H9 (cell line): ENCODE measurements at regions not wholly inside any gene's neighbourhood (a gene's known extent, or its start where the extent isn't known, plus 50 kb on each side); places are given as distances from the start of the nearest gene placed in this dataset.
"Not testable (repeated sequence)": the region's sequence is repeated elsewhere in the genome, so short reads cannot be mapped to it uniquely, and the experiment has no call there.

Experiments used
- DNase-seq: peaks from one replicate; pipeline ENCODE4 v3.0.0-alpha.2; 2017
- H2AFZ ChIP-seq: one replicate; pipeline ENCODE4 v1.6.1; 2013; ENCODE audit warnings: mild to moderate bottlenecking, low read length, control low read depth, moderate library complexity
- H2AK5ac ChIP-seq: 2 replicates; pipeline ENCODE4 v1.6.1; 2013; ENCODE audit warnings: low read length, control low read depth, mixed read lengths; ENCODE audit not compliant: insufficient read length
- H2BK120ac ChIP-seq: one replicate; pipeline ENCODE4 v1.6.1; 2013; ENCODE audit warnings: low read depth, mild to moderate bottlenecking, low read length, control low read depth, inconsistent platforms; ENCODE audit not compliant: poor library complexity, severe bottlenecking
- H2BK12ac ChIP-seq: 2 replicates; pipeline ENCODE4 v1.6.1; 2013; ENCODE audit warnings: low read length, control low read depth, mixed read lengths, low read depth; ENCODE audit not compliant: insufficient read length
- H2BK15ac ChIP-seq: 2 replicates; pipeline ENCODE4 v1.6.1; 2013; ENCODE audit warnings: low read depth, low read length, control low read depth
- H2BK20ac ChIP-seq: one replicate; pipeline ENCODE4 v1.6.1; 2013; ENCODE audit warnings: low read depth, mild to moderate bottlenecking, low read length, control low read depth, inconsistent platforms; ENCODE audit not compliant: poor library complexity, severe bottlenecking
- H2BK5ac ChIP-seq: 2 replicates; pipeline ENCODE4 v1.6.1; 2013; ENCODE audit warnings: low read length, control low read depth, mixed read lengths; ENCODE audit not compliant: insufficient read length
- H3K14ac ChIP-seq: 2 replicates; pipeline ENCODE4 v1.6.1; 2013; ENCODE audit warnings: low read length, control low read depth; ENCODE audit not compliant: insufficient read depth
- H3K18ac ChIP-seq: 2 replicates; pipeline ENCODE4 v1.6.1; 2013; ENCODE audit warnings: low read depth, mild to moderate bottlenecking, mixed read lengths, low read length, control low read depth; ENCODE audit not compliant: insufficient read length
- H3K23ac ChIP-seq: 2 replicates; pipeline ENCODE4 v1.6.1; 2013; ENCODE audit warnings: low read length, control low read depth, mixed read lengths, low read depth; ENCODE audit not compliant: insufficient read length
- H3K23me2 ChIP-seq: 2 replicates; pipeline ENCODE4 v1.6.1; 2013; ENCODE audit warnings: low read depth, mild to moderate bottlenecking, mixed read lengths, low read length, control low read depth; ENCODE audit not compliant: insufficient read length, poor library complexity, severe bottlenecking
- H3K27ac ChIP-seq: 2 replicates; pipeline ENCODE4 v1.5.1; 2013; ENCODE audit warnings: low read length, control low read depth, mixed read lengths, low read depth; ENCODE audit not compliant: insufficient read length
- H3K27me3 ChIP-seq: 2 replicates; pipeline ENCODE4 v1.6.1; 2013; ENCODE audit warnings: low read length, control low read depth, inconsistent platforms; ENCODE audit not compliant: insufficient read depth
- H3K4ac ChIP-seq: 2 replicates; pipeline ENCODE4 v1.6.1; 2013; ENCODE audit warnings: low read depth, mild to moderate bottlenecking, control low read depth, inconsistent platforms, low read length, moderate library complexity
- H3K4me1 ChIP-seq: 2 replicates; pipeline ENCODE4 v1.6.1; 2013; ENCODE audit warnings: low read length, control low read depth, inconsistent platforms; ENCODE audit not compliant: insufficient read depth
- H3K4me2 ChIP-seq: 2 replicates; pipeline ENCODE4 v1.6.1; 2013; ENCODE audit warnings: low read length, control low read depth, mixed read lengths; ENCODE audit not compliant: insufficient read length, insufficient read depth
- H3K56ac ChIP-seq: 2 replicates; pipeline ENCODE4 v1.6.1; 2013; ENCODE audit warnings: low read depth, mild to moderate bottlenecking, mixed read lengths, low read length, control low read depth; ENCODE audit not compliant: insufficient read length
- H3K79me1 ChIP-seq: 2 replicates; pipeline ENCODE4 v1.6.1; 2013; ENCODE audit warnings: low read depth, mild to moderate bottlenecking, moderate library complexity, low read length, control low read depth, inconsistent platforms; ENCODE audit not compliant: insufficient read depth, poor library complexity, severe bottlenecking
- H3K79me2 ChIP-seq: 2 replicates; pipeline ENCODE4 v1.6.1; 2013; ENCODE audit warnings: low read length, control low read depth, inconsistent platforms; ENCODE audit not compliant: insufficient read depth
- H3K9ac ChIP-seq: 2 replicates; pipeline ENCODE4 v1.6.1; 2013; ENCODE audit warnings: low read length, control low read depth, mixed read lengths; ENCODE audit not compliant: insufficient read length; ENCODE audit errors: extremely low read depth
- H3K9me3 ChIP-seq: one replicate; pipeline ENCODE4 v1.6.1; 2013; ENCODE audit warnings: low read depth, low read length, inconsistent platforms; ENCODE audit not compliant: control insufficient read depth
- H3T11ph ChIP-seq: one replicate; pipeline ENCODE4 v1.6.1; 2013; ENCODE audit warnings: mild to moderate bottlenecking, low read length, control low read depth, inconsistent platforms
- H4K20me1 ChIP-seq: one replicate; pipeline ENCODE4 v1.6.1; 2013; ENCODE audit not compliant: control insufficient read depth, insufficient read length, insufficient read depth
- H4K5ac ChIP-seq: 2 replicates; pipeline ENCODE4 v1.6.1; 2013; ENCODE audit warnings: low read depth, mild to moderate bottlenecking, mixed read lengths, low read length, control low read depth; ENCODE audit not compliant: insufficient read length
- H4K8ac ChIP-seq: replicated peaks from 2 replicates; pipeline ENCODE4 v1.6.1; 2013; ENCODE audit warnings: low read length, control low read depth, mixed read lengths, low read depth; ENCODE audit not compliant: insufficient read length
- H4K91ac ChIP-seq: 2 replicates; pipeline ENCODE4 v1.6.1; 2013; ENCODE audit warnings: low read depth, mild to moderate bottlenecking, moderate library complexity, mixed read lengths, low read length, control low read depth; ENCODE audit not compliant: insufficient read length
- H3K27ac Mint-ChIP-seq, 3 experiments: 2 replicates in 2 of 3; 3 replicates in 1 of 3; pipeline ENCODE4 v1.8.0; 2020 to 2021; ENCODE audit warnings: mixed read lengths in 3 of 3, mild to moderate bottlenecking in 1 of 3, moderate library complexity in 1 of 3
- H3K27me3 Mint-ChIP-seq: 2 replicates; pipeline ENCODE4 v1.8.0; 2021; ENCODE audit warnings: low read depth, mild to moderate bottlenecking, moderate library complexity, mixed read lengths
- H3K36me3 Mint-ChIP-seq, 3 experiments: 2 replicates in 2 of 3; 3 replicates in 1 of 3; pipeline ENCODE4 v1.8.0; 2020 to 2021; ENCODE audit warnings: low read depth in 3 of 3, mixed read lengths in 3 of 3; ENCODE audit not compliant: insufficient read depth in 1 of 3
- H3K4me1 Mint-ChIP-seq, 2 experiments: 2 replicates each; pipeline ENCODE4 v1.8.0; 2020; ENCODE audit warnings: mixed read lengths in 2 of 2
- H3K4me3 Mint-ChIP-seq, 2 experiments: 2 replicates in 1 of 2; 3 replicates in 1 of 2; pipeline ENCODE4 v1.8.0; 2020 to 2021; ENCODE audit warnings: mild to moderate bottlenecking in 2 of 2, mixed read lengths in 2 of 2, moderate library complexity in 1 of 2
- H3K9me3 Mint-ChIP-seq, 2 experiments: 2 replicates in 1 of 2; 3 replicates in 1 of 2; pipeline ENCODE4 v1.8.0; 2020; ENCODE audit warnings: mild to moderate bottlenecking in 2 of 2, mixed read lengths in 2 of 2, moderate library complexity in 1 of 2
- WGBS: extraction: QIAGEN DNeasy Blood & Tissue Kit; methylation state at CpG from one replicate; pipeline ENCODE4 v1.1.7; 2013; ENCODE audit warnings: missing lambda C conversion rate, low lambda C conversion rate, mixed read lengths; ENCODE audit not compliant: insufficient read length; ENCODE audit errors: extremely low coverage; 5-methylcytosine and 5-hydroxymethylcytosine counted together
- TF ChIP-seq, protein P1 (sequence below): fragments of 200-600 bp; sonication (generic); conservative IDR thresholded peaks from 3 replicates; pipeline ENCODE4 v1.8.0; 2021; ENCODE audit warnings: antibody characterized with exemption, mild to moderate bottlenecking

- no peak overlapping the region for H4K91ac ChIP-seq
- H4K5ac ChIP-seq, result no peak overlapping the region
- H3K4me1 Mint-ChIP-seq, result no peaks in the 10 kb centered on the region
- no peaks in the 10 kb centered on the region for H3K79me2 ChIP-seq
- no peak overlapping the region for H3K23ac ChIP-seq
- no peak overlapping the region for H3K4ac ChIP-seq
- H3K4me1 ChIP-seq, result no peaks in the 10 kb centered on the region
- H3K27ac Mint-ChIP-seq, result no peak overlapping the region
- H3K4me2 ChIP-seq, result no peak overlapping the region
- no peak overlapping the region for H2BK12ac ChIP-seq
- no peak overlapping the region for H2AFZ ChIP-seq
- peaks cover 0 to 6% (median 0%) of the 10 kb centered on the region in 3 experiments; a peak in 2 of 7 replicates for H3K36me3 Mint-ChIP-seq
- H2AK5ac ChIP-seq, result no peak overlapping the region
- no peak overlapping the region for H3K14ac ChIP-seq
- no peaks in the 10 kb centered on the region for H3K23me2 ChIP-seq
- no peaks in the 10 kb centered on the region for H3K27me3 Mint-ChIP-seq
- H3K27me3 ChIP-seq, result no peaks in the 10 kb centered on the region
- TF ChIP-seq, protein P1, sequence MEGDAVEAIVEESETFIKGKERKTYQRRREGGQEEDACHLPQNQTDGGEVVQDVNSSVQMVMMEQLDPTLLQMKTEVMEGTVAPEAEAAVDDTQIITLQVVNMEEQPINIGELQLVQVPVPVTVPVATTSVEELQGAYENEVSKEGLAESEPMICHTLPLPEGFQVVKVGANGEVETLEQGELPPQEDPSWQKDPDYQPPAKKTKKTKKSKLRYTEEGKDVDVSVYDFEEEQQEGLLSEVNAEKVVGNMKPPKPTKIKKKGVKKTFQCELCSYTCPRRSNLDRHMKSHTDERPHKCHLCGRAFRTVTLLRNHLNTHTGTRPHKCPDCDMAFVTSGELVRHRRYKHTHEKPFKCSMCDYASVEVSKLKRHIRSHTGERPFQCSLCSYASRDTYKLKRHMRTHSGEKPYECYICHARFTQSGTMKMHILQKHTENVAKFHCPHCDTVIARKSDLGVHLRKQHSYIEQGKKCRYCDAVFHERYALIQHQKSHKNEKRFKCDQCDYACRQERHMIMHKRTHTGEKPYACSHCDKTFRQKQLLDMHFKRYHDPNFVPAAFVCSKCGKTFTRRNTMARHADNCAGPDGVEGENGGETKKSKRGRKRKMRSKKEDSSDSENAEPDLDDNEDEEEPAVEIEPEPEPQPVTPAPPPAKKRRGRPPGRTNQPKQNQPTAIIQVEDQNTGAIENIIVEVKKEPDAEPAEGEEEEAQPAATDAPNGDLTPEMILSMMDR, result no peak
- no CpG with 5 or more reads among the region's 2 CpGs for WGBS
- H3K9me3 ChIP-seq, result no peaks in the 10 kb centered on the region
- H3K79me1 ChIP-seq, result no peaks in the 10 kb centered on the region
- no peak for DNase-seq
- no peak overlapping the region for H3K56ac ChIP-seq
- no peak overlapping the region for H3K9ac ChIP-seq
- H2BK5ac ChIP-seq, result no peak overlapping the region
- H3T11ph ChIP-seq, result no peak overlapping the region
- H3K18ac ChIP-seq, result no peak overlapping the region
- H4K20me1 ChIP-seq, result no peaks in the 10 kb centered on the region
- no peak overlapping the region for H4K8ac ChIP-seq
- peaks cover 2 to 8% of the 10 kb centered on the region in 2 experiments; a peak in 2 of 5 replicates for H3K9me3 Mint-ChIP-seq
- H2BK120ac ChIP-seq, result no peak overlapping the region
- no peak overlapping the region for H3K4me3 Mint-ChIP-seq
- no peak overlapping the region for H2BK15ac ChIP-seq
- no peak overlapping the region for H2BK20ac ChIP-seq
- no peak overlapping the region for H3K27ac ChIP-seq
Observed at GRCh38 chr12:91454179-91454578, 271.6 kb upstream of the DCN start.

DNA sequence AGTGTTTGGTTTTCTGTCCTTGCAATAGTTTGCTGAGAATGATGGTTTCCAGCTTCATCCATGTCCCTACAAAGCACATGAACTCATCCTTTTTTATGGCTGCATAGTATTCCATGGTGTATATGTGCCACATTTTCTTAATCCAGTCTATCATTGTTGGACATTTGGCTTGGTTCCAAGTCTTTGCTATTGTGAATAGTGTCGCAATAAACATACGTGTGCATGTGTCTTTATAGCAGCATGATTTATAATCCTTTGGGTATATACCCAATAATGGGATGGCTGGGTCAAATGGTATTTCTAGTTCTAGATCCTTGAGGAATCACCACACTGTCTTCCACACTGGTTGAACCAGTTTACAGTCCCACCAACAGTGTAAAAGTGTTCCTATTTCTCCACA is 269.8 kb upstream of the DCN start:
- H3K27ac Mint-ChIP-seq, H2AFZ ChIP-seq, H3K18ac ChIP-seq, DNase-seq, H3K56ac ChIP-seq, H2BK120ac ChIP-seq, H3K4ac ChIP-seq, H2BK20ac ChIP-seq, H2BK15ac ChIP-seq, H3K14ac ChIP-seq, H4K5ac ChIP-seq, H4K20me1 ChIP-seq, H4K8ac ChIP-seq, H2BK5ac ChIP-seq, H3K23me2 ChIP-seq, H3K23ac ChIP-seq, H3K27ac ChIP-seq, H3K4me2 ChIP-seq, H3K9ac ChIP-seq, H3K9me3 ChIP-seq, H2BK12ac ChIP-seq, H3T11ph ChIP-seq, H3K4me1 Mint-ChIP-seq, H3K27me3 ChIP-seq, H4K91ac ChIP-seq, H3K27me3 Mint-ChIP-seq, H3K9me3 Mint-ChIP-seq, H3K79me1 ChIP-seq, H3K36me3 Mint-ChIP-seq, H3K4me3 Mint-ChIP-seq, H3K79me2 ChIP-seq, H3K4me1 ChIP-seq, H2AK5ac ChIP-seq: not testable (repeated sequence)
- no CpG with 5 or more reads among the region's 2 CpGs for WGBS
